Duodenal mucosa (tissue), 2 donors: ENCODE measurements at regions not wholly inside any gene's neighbourhood (a gene's known extent, or its start where the extent isn't known, plus 50 kb on each side); places are given as distances from the start of the nearest gene placed in this dataset.
A peak's percentile ranks its signal among the peaks of the same experiment; 100 is the strongest.

ENCODE experiments used
- H3K27ac ChIP-seq: one replicate; pipeline ENCODE4 v1.7.0; 2013; ENCODE audit warnings: low read depth, low read length
- H3K27me3 ChIP-seq, 2 donors: one replicate each; pipeline ENCODE4 v1.7.0; 2013; ENCODE audit warnings: low read length in 2 of 2, control low read depth in 1 of 2; ENCODE audit not compliant: insufficient read depth in 2 of 2, control insufficient read depth in 1 of 2
- H3K36me3 ChIP-seq, 2 donors: one replicate each; pipeline ENCODE4 v1.7.0; 2013; ENCODE audit warnings: low read length in 2 of 2, control low read depth in 1 of 2; ENCODE audit not compliant: insufficient read depth in 2 of 2, control insufficient read depth in 1 of 2
- H3K4me1 ChIP-seq, 2 donors: one replicate each; pipeline ENCODE4 v1.7.0; 2013; ENCODE audit warnings: low read length in 2 of 2, control low read depth in 1 of 2; ENCODE audit not compliant: insufficient read depth in 2 of 2, control insufficient read depth in 1 of 2
- H3K4me3 ChIP-seq, 2 donors: one replicate each; pipeline ENCODE4 v1.7.0; 2013; ENCODE audit warnings: low read length in 2 of 2, low read depth in 1 of 2
- H3K9ac ChIP-seq, 2 donors: one replicate each; pipeline ENCODE4 v1.7.0; 2013; ENCODE audit warnings: low read length in 2 of 2, low read depth in 1 of 2
- H3K9me3 ChIP-seq, 2 donors: one replicate each; pipeline ENCODE4 v1.7.0; 2013; ENCODE audit warnings: low read length in 2 of 2, control low read depth in 1 of 2; ENCODE audit not compliant: control insufficient read depth in 1 of 2

GRCh38 chr20:56859801-56860261 is 230.7 kb downstream of the TFAP2C start:
- H3K4me1 ChIP-seq: no peaks in the 10 kb centered on the region
- H3K27me3 ChIP-seq: no peaks in the 10 kb centered on the region
- H3K27ac ChIP-seq: peak overlapping the region; percentile 24
- H3K9me3 ChIP-seq: no peaks in the 10 kb centered on the region
- H3K4me3 ChIP-seq: no peak overlapping the region
- no peaks in the 10 kb centered on the region for H3K36me3 ChIP-seq
- H3K9ac ChIP-seq: no peak overlapping the region

GRCh38 chr20:56860413-56860812 is 231.3 kb downstream of the TFAP2C start:
- H3K4me1 ChIP-seq: no peaks in the 10 kb centered on the region
- H3K4me3 ChIP-seq: no peak overlapping the region
- H3K9ac ChIP-seq: no peak overlapping the region
- H3K27ac ChIP-seq: no peak overlapping the region
- no peaks in the 10 kb centered on the region for H3K27me3 ChIP-seq
- H3K36me3 ChIP-seq: no peaks in the 10 kb centered on the region
- H3K9me3 ChIP-seq: no peaks in the 10 kb centered on the region

DNA sequence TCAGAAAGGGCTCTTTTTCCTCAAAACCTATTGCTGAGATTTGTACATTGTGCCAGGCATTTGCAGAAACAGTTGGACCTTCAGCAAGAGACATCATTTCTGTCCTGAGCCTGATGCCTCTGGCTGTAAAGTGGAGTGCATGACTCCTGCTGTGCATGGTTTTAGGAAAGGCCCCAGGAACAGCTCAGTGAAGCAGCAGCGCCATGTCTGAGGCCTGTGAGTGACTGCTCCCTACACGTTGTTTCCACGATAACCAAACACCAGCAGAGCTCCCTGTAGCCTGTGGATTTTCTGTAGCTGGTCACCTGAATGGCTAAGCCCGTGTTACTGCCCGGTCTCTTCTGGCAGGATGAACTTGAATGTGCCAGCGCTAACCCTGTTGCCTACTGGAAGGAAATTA is 232.5 kb downstream of the TFAP2C start:
- Histone ChIP-seq H3K9ac (no peak overlapping the region), H3K27ac (no peak overlapping the region), H3K36me3 (no peaks in the 10 kb centered on the region), H3K4me1 (no peaks in the 10 kb centered on the region), H3K27me3 (peaks cover 0 to 2% of the 10 kb centered on the region in 2 donors), H3K4me3 (no peak overlapping the region), H3K9me3 (no peaks in the 10 kb centered on the region)

DNA sequence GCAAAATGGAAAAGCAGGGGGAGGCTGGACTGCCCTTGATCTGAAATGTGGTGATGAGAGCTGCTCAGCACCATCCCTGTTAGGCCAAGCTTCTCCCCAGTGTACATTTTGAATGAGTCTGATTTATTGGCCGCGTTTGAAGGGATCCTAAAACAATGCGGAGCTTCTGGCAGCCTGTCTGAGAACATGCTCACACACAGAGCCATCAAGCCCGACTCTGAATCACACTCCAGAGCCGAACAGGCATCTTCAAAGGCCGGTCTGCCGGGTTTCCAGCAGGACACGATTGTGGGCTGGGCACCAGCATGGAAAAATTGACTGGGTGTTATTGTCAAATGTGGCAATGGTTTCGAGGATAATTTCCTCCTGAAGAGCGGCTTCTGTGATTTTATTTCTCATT is 235.9 kb downstream of the TFAP2C start:
- Histone ChIP-seq H3K4me3 (no peak overlapping the region), H3K9ac (no peak overlapping the region), H3K9me3 (no peaks in the 10 kb centered on the region), H3K36me3 (no peaks in the 10 kb centered on the region), H3K4me1 (no peaks in the 10 kb centered on the region), H3K27ac (no peak overlapping the region), H3K27me3 (peaks cover 0 to 2% of the 10 kb centered on the region in 2 donors)

DNA sequence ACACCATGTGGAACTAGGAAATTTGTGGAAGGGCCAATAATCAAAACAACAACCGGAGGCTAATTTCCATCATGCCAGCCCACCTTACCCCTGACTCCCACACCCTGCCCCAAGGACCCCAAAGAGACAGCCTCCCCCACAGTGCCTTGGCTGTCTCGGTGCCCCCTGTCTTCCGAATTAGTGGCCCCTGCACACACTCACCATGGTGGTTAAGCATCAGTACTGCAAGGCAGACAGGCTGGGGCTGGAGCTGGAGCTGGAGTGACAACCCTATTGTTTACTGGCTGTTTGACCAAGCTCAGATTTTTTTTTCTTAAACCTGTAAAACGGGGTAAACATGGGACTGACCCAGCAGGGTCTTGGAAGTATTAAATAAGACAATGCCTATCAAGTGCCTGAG is 238.0 kb downstream of the TFAP2C start:
- no peak overlapping the region for H3K4me3 ChIP-seq
- H3K27me3 ChIP-seq: peaks cover 0 to 2% of the 10 kb centered on the region in 2 donors
- H3K9ac ChIP-seq: no peak overlapping the region
- no peaks in the 10 kb centered on the region for H3K36me3 ChIP-seq
- no peaks in the 10 kb centered on the region for H3K4me1 ChIP-seq
- H3K27ac ChIP-seq: no peak overlapping the region
- H3K9me3 ChIP-seq: no peaks in the 10 kb centered on the region

GRCh38 chr20:56868746-56869145 is 239.6 kb downstream of the TFAP2C start:
- Histone ChIP-seq H3K36me3 (no peaks in the 10 kb centered on the region), H3K4me3 (no peak overlapping the region), H3K27me3 (peaks cover 0 to 2% of the 10 kb centered on the region in 2 donors), H3K9ac (no peak overlapping the region), H3K9me3 (no peaks in the 10 kb centered on the region), H3K4me1 (no peaks in the 10 kb centered on the region), H3K27ac (no peak overlapping the region)

- Histone ChIP-seq H3K9ac (no peak overlapping the region), H3K4me1 (no peaks in the 10 kb centered on the region), H3K27ac (no peak overlapping the region)
Observed at GRCh38 chr20:56870271-56870670, 241.2 kb downstream of the TFAP2C start.

DNA sequence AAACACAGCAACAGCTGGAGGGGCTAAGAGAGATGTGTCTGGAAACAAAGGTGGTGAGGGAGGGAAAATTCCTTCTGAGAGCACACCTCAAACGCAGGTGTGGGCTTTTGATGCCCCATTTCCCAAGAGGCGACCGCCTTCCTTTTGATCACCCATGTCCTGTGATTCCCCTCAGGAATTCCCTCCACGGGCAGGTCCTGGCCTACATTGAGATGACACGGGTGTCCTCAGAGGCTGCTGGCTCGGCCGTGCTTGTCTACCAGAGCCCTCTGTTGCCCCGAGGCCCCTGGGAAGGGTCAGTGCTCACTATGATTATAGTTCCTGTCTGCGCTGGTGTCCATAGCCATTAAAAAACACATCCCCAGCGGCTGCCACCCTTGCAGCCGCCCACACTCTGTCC is 242.6 kb downstream of the TFAP2C start:
- Histone ChIP-seq H3K4me3 (no peak overlapping the region), H3K36me3 (no peaks in the 10 kb centered on the region), H3K9ac (no peak overlapping the region), H3K27me3 (no peaks in the 10 kb centered on the region), H3K27ac (no peak overlapping the region), H3K9me3 (no peaks in the 10 kb centered on the region), H3K4me1 (no peaks in the 10 kb centered on the region)

More at GRCh38 chr20:56870271-56870670, 241.2 kb downstream of the TFAP2C start:
- H3K36me3 ChIP-seq: no peaks in the 10 kb centered on the region
- peaks cover 0 to 2% of the 10 kb centered on the region in 2 donors for H3K27me3 ChIP-seq
- no peak overlapping the region for H3K4me3 ChIP-seq
- H3K9me3 ChIP-seq: no peaks in the 10 kb centered on the region

- Histone ChIP-seq H3K36me3 (no peaks in the 10 kb centered on the region), H3K4me1 (no peaks in the 10 kb centered on the region), H3K9me3 (no peaks in the 10 kb centered on the region), H3K27ac (no peak overlapping the region), H3K9ac (no peak overlapping the region), H3K4me3 (no peak overlapping the region), H3K27me3 (no peaks in the 10 kb centered on the region)
Observed at GRCh38 chr20:56872620-56873458, 243.7 kb downstream of the TFAP2C start.

DNA sequence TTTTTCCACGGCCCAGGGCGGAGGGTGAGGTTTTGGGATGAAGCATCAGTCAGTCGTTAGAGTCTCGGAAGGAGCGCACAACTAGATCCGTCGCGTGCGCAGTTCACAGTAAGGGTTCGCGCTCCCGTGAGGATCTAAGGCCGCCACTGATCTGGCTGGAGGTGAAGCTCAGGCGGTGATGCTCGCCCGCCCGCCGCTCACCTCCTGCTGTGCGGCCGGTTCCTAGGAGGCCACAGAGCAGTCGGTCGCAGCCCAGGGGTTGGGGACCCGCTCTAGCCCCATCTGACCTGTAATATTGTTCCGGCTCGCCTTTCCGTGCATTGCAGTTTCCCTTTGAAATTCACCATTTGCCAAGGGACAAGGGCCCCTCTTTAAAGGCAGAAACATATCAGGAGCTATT is 244.7 kb downstream of the TFAP2C start:
- Histone ChIP-seq H3K27me3 (no peaks in the 10 kb centered on the region), H3K4me3 (no peak overlapping the region), H3K9ac (no peak overlapping the region), H3K4me1 (no peaks in the 10 kb centered on the region), H3K36me3 (no peaks in the 10 kb centered on the region), H3K9me3 (no peaks in the 10 kb centered on the region), H3K27ac (no peak overlapping the region)
